Progenitor cell of endocrine pancreas (in vitro differentiated cells): ENCODE measurements at regions not wholly inside any gene's neighbourhood (a gene's known extent, or its start where the extent isn't known, plus 50 kb on each side); places are given as distances from the start of the nearest gene placed in this dataset.
"Not testable (repeated sequence)": the region's sequence is repeated elsewhere in the genome, so short reads cannot be mapped to it uniquely, and the experiment has no call there.

ENCODE experiments used
- DNase-seq: peaks from one replicate; pipeline ENCODE4 v3.0.0; 2021; ENCODE audit warnings: low spot score; ENCODE audit not compliant: unreplicated experiment
- H3K27ac Mint-ChIP-seq: 2 replicates; pipeline ENCODE4 v1.8.0; 2021; ENCODE audit warnings: mild to moderate bottlenecking, moderate library complexity, mixed read lengths
- H3K27me3 Mint-ChIP-seq: 2 replicates; pipeline ENCODE4 v1.8.0; 2021; ENCODE audit warnings: mixed read lengths
- H3K36me3 Mint-ChIP-seq: 2 replicates; pipeline ENCODE4 v1.8.0; 2022; ENCODE audit warnings: mixed read lengths; ENCODE audit not compliant: insufficient read depth
- H3K4me1 Mint-ChIP-seq: 2 replicates; pipeline ENCODE4 v1.8.0; 2021; ENCODE audit warnings: low read depth, mixed read lengths
- H3K4me3 Mint-ChIP-seq: 2 replicates; pipeline ENCODE4 v1.8.0; 2021; ENCODE audit warnings: low read depth, mild to moderate bottlenecking, moderate library complexity, mixed read lengths
- H3K9me3 Mint-ChIP-seq: 2 replicates; pipeline ENCODE4 v1.8.0; 2021; ENCODE audit warnings: low read depth, mixed read lengths
- CTCF ChIP-seq: fragments of 200-600 bp; sonication (generic); IDR thresholded peaks from one replicate; pipeline ENCODE4 v1.5.0; 2021; ENCODE audit warnings: antibody characterized with exemption, mild to moderate bottlenecking; ENCODE audit not compliant: unreplicated experiment

GRCh38 chr5:84718377-84718776 lies 333.7 kb upstream of the EDIL3 start:
- no peak for DNase-seq
- TF ChIP-seq CTCF, result no peak
- Mint-ChIP-seq H3K4me3 (no peak overlapping the region), H3K36me3 (no peaks in the 10 kb centered on the region), H3K4me1 (no peaks in the 10 kb centered on the region), H3K27ac (no peak overlapping the region), H3K27me3 (no peaks in the 10 kb centered on the region), H3K9me3 (peaks cover 10% of the 10 kb centered on the region)

GRCh38 chr5:84715686-84716085 lies 331.0 kb upstream of the EDIL3 start:
- Mint-ChIP-seq H3K27me3 (no peaks in the 10 kb centered on the region), H3K27ac (no peak overlapping the region), H3K4me1 (no peaks in the 10 kb centered on the region), H3K9me3 (peaks cover 10% of the 10 kb centered on the region), H3K4me3 (no peak overlapping the region), H3K36me3 (no peaks in the 10 kb centered on the region)
- DNase-seq, result no peak
- TF ChIP-seq CTCF, result no peak

- TF ChIP-seq CTCF, result no peak
- DNase-seq, result no peak
- no peaks in the 10 kb centered on the region for H3K36me3 Mint-ChIP-seq
- peaks cover 9% of the 10 kb centered on the region for H3K9me3 Mint-ChIP-seq
- H3K27ac Mint-ChIP-seq, result no peak overlapping the region
- no peak overlapping the region for H3K4me3 Mint-ChIP-seq
- H3K27me3 Mint-ChIP-seq, result no peaks in the 10 kb centered on the region
- no peaks in the 10 kb centered on the region for H3K4me1 Mint-ChIP-seq
Measured at GRCh38 chr5:84715091-84715490, 330.4 kb upstream of the EDIL3 start.

GRCh38 chr5:84709075-84709474 lies 324.4 kb upstream of the EDIL3 start:
- TF ChIP-seq CTCF, result no peak
- H3K4me3 Mint-ChIP-seq, result no peak overlapping the region
- no peak for DNase-seq
- H3K27ac Mint-ChIP-seq, result no peak overlapping the region
- H3K27me3 Mint-ChIP-seq, result no peaks in the 10 kb centered on the region
- no peaks in the 10 kb centered on the region for H3K36me3 Mint-ChIP-seq
- H3K9me3 Mint-ChIP-seq, result no peaks in the 10 kb centered on the region
- no peaks in the 10 kb centered on the region for H3K4me1 Mint-ChIP-seq

GRCh38 chr5:84706678-84707641 lies 322.3 kb upstream of the EDIL3 start:
- TF ChIP-seq CTCF, result no peak
- H3K9me3 Mint-ChIP-seq, result no peaks in the 10 kb centered on the region
- H3K4me3 Mint-ChIP-seq, result no peak overlapping the region
- no peaks in the 10 kb centered on the region for H3K36me3 Mint-ChIP-seq
- DNase-seq, result no peak
- no peak overlapping the region for H3K27ac Mint-ChIP-seq
- H3K4me1 Mint-ChIP-seq, result no peaks in the 10 kb centered on the region
- H3K27me3 Mint-ChIP-seq, result no peaks in the 10 kb centered on the region

GRCh38 chr5:84700545-84700944 lies 315.9 kb upstream of the EDIL3 start:
- not testable (repeated sequence) for H3K4me1 Mint-ChIP-seq, H3K4me3 Mint-ChIP-seq, H3K27ac Mint-ChIP-seq, H3K9me3 Mint-ChIP-seq, H3K27me3 Mint-ChIP-seq, DNase-seq, H3K36me3 Mint-ChIP-seq
